ENCODE measurements at regions not wholly inside any gene's neighbourhood (a gene's known extent, or its start where the extent isn't known, plus 50 kb on each side); places are given as distances from the start of the nearest gene placed in this dataset.

DNA sequence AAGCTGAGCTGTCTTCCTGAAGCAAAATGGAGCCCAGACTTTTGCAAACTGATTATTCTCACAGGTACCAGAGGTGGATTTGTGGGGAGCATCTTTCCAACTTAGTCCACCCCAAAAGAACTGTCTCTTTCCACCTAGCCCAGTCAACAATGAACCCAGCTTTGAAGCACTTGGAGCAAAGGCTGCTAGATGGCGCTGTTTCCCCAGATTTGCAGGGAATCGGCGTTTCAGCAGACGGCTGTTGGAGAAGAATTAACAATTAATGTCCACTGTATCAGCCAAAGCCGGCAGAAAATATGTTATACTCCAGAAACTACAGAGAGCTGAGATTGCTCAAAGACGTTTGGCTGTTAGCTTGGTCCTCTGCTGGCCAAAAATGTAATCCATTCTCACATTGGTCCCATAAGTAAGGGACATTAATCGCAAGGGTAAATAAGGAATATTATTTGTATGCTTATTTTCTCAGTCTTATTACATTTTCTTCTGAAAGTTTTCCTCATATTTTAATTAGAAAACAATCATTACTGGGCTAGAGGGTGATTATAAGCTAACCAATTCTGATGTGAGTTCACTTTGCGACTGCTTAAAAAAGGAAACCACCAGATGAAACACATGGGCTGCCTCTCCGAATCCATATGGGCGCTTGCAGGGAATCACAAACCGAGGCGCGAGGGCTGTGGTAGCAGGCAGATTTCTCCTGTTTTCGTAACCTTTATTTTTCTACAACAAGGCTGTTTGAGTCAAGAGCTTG lies 423.8 kb upstream of the MEX3C start:
- DNase-seq (ENCODE audit: low spot score in 2 of 2) = peak; percentile 47 to 62
- no peaks in the 10 kb centered on the region for H3K36me3 ChIP-seq
- H3K27me3 ChIP-seq = no peaks in the 10 kb centered on the region
- WGBS, 2 donors = 29 to 36% methylated on average over 14 of the region's 14 CpGs
- TF ChIP-seq, protein P1, sequence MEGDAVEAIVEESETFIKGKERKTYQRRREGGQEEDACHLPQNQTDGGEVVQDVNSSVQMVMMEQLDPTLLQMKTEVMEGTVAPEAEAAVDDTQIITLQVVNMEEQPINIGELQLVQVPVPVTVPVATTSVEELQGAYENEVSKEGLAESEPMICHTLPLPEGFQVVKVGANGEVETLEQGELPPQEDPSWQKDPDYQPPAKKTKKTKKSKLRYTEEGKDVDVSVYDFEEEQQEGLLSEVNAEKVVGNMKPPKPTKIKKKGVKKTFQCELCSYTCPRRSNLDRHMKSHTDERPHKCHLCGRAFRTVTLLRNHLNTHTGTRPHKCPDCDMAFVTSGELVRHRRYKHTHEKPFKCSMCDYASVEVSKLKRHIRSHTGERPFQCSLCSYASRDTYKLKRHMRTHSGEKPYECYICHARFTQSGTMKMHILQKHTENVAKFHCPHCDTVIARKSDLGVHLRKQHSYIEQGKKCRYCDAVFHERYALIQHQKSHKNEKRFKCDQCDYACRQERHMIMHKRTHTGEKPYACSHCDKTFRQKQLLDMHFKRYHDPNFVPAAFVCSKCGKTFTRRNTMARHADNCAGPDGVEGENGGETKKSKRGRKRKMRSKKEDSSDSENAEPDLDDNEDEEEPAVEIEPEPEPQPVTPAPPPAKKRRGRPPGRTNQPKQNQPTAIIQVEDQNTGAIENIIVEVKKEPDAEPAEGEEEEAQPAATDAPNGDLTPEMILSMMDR (IDR thresholded peaks at IDR 0.05) = peak; percentile 39 to 75 (median 52)
- TF ChIP-seq EP300 (IDR thresholded peaks at IDR 0.05) (no peak), POLR2A (IDR thresholded peaks at IDR 0.05) (no peak)
- no peaks in the 10 kb centered on the region for H3K9me3 ChIP-seq
- no peak overlapping the region for H3K4me3 ChIP-seq
- no peak overlapping the region for H3K27ac ChIP-seq
- peaks cover 0 to 4% (median 0%) of the 10 kb centered on the region in 4 donors for H3K4me1 ChIP-seq

DNA sequence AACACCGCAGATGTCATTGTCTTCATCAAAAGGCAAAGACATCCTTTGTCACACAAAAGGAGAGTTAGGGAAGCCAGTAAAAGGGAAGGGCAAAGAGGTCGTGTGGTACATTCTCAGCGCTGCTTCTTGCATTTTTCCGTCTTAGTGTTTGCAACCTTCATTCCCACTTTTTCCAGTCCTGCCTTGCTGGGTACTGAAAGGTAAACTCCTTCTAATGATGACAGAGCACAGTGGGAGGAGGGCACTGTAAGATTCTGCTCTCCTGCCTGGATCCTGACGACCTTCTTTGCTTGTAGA lies 424.3 kb upstream of the MEX3C start:
- WGBS, 2 donors = 37 to 40% methylated on average over 5 of the region's 5 CpGs
- H3K36me3 ChIP-seq = no peaks in the 10 kb centered on the region
- H3K4me3 ChIP-seq = no peak overlapping the region
- peaks cover 0 to 4% (median 0%) of the 10 kb centered on the region in 4 donors for H3K4me1 ChIP-seq
- H3K27me3 ChIP-seq = no peaks in the 10 kb centered on the region
- no peaks in the 10 kb centered on the region for H3K9me3 ChIP-seq
- no peak for DNase-seq (ENCODE audit: low spot score in 2 of 2)
- TF ChIP-seq, protein P1 (IDR thresholded peaks at IDR 0.05) = no peak
- no peak for TF ChIP-seq POLR2A (IDR thresholded peaks at IDR 0.05)
- no peak for TF ChIP-seq EP300 (IDR thresholded peaks at IDR 0.05)
- H3K27ac ChIP-seq = no peak overlapping the region

DNA sequence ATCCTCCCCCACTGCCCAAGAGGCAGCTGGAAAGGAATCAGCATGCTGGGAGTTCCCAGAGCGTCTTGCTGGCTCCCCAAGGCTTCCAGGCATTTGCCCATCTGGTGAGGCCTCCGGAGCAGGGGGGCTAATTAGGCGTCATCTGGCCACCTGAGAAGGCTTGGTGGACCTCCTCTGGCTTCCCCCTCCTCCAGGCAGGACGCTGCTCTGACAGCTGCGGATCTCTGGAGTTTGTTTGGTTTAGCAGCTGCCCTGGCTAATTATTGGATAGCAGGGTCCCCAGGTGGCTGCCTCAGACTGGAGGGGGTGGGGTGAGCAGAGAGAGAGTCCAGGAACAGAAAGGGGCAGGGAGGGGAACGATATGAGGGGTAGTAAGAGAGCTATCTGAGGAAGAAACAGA lies 425.2 kb upstream of the MEX3C start:
- H3K9me3 ChIP-seq = no peaks in the 10 kb centered on the region
- no peak for DNase-seq (ENCODE audit: low spot score in 2 of 2)
- WGBS, 2 donors = 23 to 27% methylated on average over 6 of the region's 6 CpGs
- H3K36me3 ChIP-seq = no peaks in the 10 kb centered on the region
- no peak overlapping the region for H3K27ac ChIP-seq
- no peaks in the 10 kb centered on the region for H3K27me3 ChIP-seq
- no peak for TF ChIP-seq POLR2A (IDR thresholded peaks at IDR 0.05)
- TF ChIP-seq, protein P1 (IDR thresholded peaks at IDR 0.05) = no peak
- TF ChIP-seq EP300 (IDR thresholded peaks at IDR 0.05) = no peak
- H3K4me1 ChIP-seq = peaks cover 0 to 4% (median 0%) of the 10 kb centered on the region in 4 donors
- no peak overlapping the region for H3K4me3 ChIP-seq

DNA sequence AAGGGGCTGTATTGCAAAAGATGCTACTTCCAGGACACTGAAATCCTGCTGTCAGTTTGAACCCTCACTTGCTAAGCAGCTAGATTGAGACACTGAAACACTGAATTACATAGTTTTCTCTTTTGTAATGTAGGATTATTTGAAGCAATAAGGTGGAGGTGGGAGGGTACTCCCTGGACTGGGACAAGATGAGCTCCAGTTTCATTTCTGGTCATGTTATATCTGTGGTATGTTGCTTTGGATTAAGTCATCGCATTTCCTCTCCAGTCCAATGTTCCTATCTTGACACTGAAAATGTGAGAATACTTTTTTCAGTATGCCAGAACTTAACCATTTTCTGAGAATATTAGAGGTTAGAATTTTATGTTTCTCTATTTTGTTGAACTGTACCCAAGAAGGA lies 426.2 kb upstream of the MEX3C start:
- H3K27ac ChIP-seq = no peak overlapping the region
- no peaks in the 10 kb centered on the region for H3K27me3 ChIP-seq
- no peak for TF ChIP-seq EP300 (IDR thresholded peaks at IDR 0.05)
- TF ChIP-seq POLR2A (IDR thresholded peaks at IDR 0.05) = no peak
- TF ChIP-seq, protein P1 (IDR thresholded peaks at IDR 0.05) = no peak
- H3K9me3 ChIP-seq = no peaks in the 10 kb centered on the region
- no peaks in the 10 kb centered on the region for H3K36me3 ChIP-seq
- peaks cover 0 to 4% (median 0%) of the 10 kb centered on the region in 4 donors for H3K4me1 ChIP-seq
- no peak for DNase-seq (ENCODE audit: low spot score in 2 of 2)
- 69 to 71% methylated on average over 1 of the region's 1 CpG for WGBS, 2 donors
- no peak overlapping the region for H3K4me3 ChIP-seq

DNA sequence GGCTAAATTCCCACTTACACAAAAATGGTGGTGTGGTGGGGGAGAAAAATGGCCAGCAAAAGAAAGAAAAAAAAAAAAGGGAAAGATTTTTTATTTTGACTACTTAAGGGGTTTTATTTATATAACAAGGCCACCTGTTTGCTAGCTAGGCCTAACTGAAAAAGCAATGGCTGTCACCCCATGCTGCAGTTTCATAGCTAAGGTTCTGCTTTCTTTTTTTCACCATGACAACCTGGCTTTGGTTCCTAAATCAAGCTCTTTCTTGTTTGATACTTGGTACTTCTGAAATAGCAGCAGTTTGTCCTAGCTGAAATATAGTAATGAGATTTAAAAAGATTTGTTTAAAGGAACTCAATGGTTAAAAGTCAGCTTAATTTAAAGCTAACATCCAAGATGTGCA lies 433.2 kb upstream of the MEX3C start:
- Histone ChIP-seq H3K27ac (no peak overlapping the region), H3K36me3 (no peaks in the 10 kb centered on the region), H3K9me3 (no peaks in the 10 kb centered on the region), H3K4me1 (no peaks in the 10 kb centered on the region), H3K4me3 (no peak overlapping the region), H3K27me3 (no peaks in the 10 kb centered on the region)
- DNase-seq (ENCODE audit: low spot score in 2 of 2) = no peak
- TF ChIP-seq, protein P1 (IDR thresholded peaks at IDR 0.05) = no peak
- no peak for TF ChIP-seq EP300 (IDR thresholded peaks at IDR 0.05)
- TF ChIP-seq POLR2A (IDR thresholded peaks at IDR 0.05) = no peak
